GM19467 (cell line): ENCODE measurements at regions not wholly inside any gene's neighbourhood (a gene's known extent, or its start where the extent isn't known, plus 50 kb on each side); places are given as distances from the start of the nearest gene placed in this dataset.
A peak's percentile ranks its signal among the peaks of the same experiment; 100 is the strongest.
"Not testable (repeated sequence)": the region's sequence is repeated elsewhere in the genome, so short reads cannot be mapped to it uniquely, and the experiment has no call there.

Source experiments
- ATAC-seq: cut with Tn5 transposase; IDR thresholded peaks from one replicate; pipeline ENCODE4 v1.9.1; 2021; ENCODE audit warnings: mild to moderate bottlenecking, moderate library complexity; ENCODE audit not compliant: unreplicated experiment

DNA sequence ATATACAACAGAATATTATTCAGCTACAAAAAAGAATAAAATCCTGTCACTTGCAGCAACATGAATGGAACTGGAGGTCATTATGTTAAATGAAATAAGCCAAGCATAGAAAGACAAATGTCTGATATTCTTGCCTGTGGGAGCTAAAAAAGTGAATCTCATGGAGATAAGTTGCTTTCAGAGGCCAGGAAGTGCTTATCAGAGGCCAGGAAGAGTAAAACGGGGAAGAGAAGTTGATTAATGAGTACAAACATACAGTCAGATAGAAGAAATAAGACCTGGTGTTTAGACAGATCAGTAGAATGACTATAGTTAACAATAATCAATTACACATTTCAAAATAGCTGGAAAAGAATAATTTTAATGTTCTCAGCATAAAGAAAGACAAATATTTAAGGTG lies 54.4 kb upstream of the CPHXL start:
- no peak for ATAC-seq

DNA sequence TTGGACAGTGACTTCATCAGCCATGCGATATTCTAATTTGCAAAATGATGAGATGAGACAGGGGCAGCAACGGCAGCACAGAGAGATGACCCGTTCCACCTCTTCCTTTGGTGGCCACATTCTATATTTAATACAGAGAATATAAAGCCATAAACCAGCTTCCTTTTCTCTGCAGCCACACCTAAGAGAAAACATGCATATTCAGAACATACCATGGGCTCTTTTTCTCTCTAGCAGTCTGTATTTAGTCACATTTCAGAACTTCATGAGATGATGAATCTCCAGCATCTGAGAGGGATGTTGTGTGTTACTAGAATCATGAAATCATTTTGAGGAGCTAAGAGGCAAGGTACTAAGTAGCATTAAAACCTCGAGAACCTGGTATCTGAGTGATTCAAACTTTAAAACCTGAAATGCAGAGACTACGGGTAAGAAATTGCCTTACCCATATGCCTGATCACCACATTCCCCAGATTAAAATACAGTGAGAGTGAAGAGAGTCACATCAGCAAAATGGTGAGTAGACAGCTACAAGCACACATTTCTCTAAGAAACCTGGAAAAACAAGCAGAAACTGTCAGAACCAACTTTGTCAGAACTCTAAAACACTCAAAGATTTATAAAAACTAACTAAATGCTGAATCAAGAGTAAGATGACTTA lies 55.5 kb upstream of the CPHXL start:
- no peak for ATAC-seq

DNA sequence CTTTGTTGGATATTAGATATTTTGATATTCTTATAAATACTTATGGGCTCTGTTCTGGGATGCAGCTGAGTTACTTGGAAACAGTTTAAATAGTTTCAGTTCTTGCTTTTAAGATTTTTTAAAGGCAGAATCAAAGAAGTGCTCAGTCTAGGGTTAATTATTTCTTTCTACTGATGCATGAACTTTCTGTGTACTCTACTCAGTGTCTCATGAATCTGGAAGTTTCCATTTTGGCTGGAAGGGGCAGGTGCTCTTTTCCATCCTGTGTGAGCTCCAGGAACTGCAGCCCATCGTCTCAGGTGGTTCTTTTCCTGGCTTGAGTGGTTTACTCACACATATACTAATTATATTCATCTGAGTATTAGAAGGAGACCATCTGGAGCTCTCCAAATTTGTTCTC lies 61.1 kb upstream of the CPHXL start:
- ATAC-seq, result peak; percentile 52

DNA sequence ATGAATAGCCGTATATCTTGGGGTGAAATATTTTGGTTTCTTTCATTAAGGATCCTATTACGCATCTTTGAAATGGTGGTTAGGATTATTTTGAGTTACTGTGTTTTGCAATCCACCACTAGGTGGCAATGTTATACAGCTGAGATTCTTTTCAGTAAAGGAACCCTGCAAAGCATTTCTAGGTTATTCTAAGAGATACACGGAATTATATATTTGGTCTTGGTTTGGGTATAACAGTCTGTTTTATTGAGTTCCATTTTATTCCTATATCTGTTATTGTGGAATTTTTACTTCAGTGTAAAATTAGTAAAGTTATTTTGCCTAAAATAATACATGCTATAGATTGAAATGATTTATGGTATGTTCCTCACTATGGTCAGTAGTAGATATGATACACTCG lies 62.9 kb upstream of the CPHXL start:
- peak; percentile 66 for ATAC-seq

DNA sequence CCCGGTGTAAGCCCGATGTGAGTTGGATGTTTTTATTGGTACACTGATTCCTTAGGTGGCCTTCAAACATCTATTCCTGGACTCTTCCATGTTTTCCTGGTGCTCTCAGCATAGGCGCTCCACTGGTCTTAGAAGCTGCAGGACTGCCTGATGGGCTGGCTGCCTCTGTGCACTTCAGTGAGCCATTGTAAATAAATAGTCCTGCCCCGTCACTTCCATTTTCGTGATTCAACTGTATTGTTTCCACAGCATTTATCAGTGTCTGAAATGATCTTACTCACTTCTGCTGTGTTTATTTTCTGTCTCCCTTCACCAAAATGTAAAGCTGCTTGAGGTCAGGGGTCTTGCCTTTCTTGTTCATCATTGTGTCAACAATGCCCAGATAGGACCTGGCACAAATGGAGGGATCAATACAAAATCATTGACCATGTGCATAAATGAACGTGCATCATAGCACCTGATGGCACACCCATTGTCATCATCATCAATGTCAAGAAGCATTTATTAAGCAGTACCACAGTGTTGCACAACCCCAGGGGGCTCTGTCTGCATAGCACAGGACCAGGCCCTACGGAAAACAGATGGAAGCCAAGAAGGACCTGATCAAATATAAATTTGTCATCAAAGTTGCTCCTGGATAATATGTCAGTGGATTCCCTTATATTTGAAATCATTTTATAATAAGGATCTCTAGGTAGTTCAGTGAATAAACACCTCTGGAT lies 66.6 kb upstream of the CPHXL start:
- no peak for ATAC-seq

DNA sequence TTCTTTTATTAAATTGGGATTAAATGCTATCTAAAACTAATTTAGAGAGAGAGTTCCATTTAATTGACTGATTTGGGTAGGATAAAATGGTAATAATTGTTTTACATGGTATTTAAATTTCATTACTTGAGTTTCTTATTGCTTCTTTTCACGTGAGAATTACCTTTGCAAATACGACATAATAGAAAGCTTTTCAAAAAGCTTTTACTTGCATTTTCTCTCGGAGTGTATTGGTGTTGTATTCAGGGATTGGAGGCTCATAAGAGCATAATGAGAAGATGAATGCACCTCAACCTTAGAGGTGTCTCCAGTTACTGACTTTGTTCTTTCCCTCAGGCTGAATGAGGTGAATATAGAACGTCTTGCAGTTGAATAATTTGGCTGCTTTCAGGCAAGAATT lies 67.4 kb upstream of the CPHXL start:
- no peak for ATAC-seq

DNA sequence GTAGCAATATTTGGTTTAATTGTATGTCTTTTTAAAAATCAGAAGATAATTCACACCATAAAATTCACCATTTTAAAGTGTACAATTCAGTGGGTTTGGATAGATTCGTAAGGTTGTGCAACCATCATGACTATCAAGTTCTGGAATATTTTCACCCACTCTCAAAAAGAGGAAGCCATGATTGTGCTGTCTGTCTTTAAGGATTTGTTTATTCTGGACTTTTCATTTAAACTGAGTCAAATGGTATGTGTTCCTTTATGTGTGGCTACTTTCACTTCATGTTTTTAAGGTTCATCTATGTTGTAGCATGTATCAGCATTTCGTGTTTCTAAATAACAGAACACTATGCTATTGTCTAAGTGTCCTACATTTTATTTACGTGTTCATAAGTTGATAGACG lies 68.1 kb upstream of the CPHXL start:
- no peak for ATAC-seq

DNA sequence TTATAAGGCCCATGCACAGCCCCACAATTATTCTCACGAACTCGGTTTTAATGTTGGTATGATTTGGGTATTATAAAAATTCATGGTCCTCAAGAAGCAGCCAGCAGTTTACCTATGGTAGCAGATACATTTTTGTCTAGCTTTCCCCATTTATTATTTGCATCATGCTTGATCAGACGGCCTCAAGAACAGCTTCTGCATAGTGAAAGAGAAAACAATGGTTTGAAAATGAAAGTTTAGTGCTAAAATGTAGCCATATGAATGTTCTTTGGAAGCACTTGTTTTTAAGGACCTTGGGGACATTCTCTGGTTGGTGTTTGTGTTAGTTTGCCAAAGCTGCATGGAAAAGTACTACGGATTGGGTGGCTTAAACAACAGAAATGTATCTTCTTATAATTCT lies 72.4 kb upstream of the CPHXL start:
- ATAC-seq, result no peak

DNA sequence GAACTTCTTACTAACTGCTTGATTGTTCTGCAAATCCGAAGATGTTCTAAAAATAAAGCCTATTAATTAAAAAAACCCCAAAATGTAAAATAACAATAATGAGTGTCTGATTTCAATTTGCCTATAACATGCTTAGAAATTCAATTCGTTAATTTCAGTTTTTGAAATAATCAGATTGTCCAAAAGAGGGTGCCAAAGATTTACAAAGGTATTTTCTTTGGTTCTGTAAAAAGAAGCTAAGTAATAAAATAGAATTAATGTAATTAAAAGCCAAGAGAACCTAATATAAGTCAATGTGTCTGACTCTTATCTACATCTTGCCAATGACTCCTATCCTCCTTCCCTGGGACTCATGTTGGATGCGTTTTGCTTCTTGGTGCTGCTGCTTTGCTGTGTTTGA lies 75.0 kb upstream of the CPHXL start:
- no peak for ATAC-seq

DNA sequence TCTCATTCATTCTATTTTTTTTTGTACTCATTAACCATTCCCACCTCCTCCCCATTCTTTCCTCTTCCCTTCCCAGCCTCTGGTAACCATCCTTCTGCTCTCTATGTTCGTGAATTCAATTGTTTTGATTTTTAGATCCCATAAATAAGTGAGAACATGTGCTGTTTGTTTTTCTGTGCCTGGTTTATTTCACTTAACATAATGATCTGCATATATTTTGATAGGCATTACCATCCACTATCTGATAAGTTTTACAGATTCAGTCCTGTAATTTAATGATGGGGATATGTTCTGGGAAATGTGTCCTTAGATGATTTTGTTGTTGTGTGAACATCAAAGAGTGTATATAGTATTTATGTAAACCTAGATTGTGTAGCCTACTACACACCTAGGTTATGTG lies 77.5 kb upstream of the CPHXL start:
- ATAC-seq, result no peak

DNA sequence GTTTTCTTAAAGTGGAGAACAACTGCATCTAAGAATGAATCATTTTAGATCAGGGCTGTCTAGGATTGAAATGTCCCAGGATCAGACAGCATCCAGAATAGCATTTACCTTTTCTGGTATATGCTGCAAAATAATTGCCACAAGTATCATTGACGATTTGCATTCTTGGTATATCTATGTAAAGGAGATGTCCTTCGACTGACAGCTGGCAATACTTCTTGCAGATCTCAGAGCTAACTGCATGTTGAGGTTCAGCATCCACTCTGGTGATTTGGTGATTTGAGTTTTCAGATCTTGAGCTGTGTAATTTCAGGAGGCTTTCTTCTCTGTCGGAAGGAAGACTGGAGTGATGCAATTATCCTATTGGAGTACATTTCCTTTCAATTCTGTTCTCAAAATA lies 78.1 kb upstream of the CPHXL start:
- ATAC-seq, result no peak

DNA sequence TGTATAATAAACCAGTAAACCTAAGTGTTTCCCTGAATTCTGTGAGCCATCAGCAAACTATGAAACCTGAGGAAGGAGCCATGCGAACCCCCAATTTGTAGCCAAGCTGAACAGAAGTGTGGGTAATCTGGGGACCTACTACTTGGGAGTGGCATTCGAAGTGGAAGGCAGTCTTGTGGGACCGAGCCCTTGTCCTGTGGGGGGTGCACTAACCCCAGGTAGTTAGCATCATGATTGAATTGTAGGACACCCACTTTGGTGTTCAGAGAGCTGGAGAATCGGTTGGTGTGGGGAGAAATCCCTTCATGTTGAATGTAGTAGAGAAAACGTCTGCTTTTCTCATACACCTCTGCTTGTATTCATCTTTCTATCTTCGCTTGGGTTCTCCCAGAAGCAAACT lies 79.7 kb upstream of the CPHXL start:
- no peak for ATAC-seq

DNA sequence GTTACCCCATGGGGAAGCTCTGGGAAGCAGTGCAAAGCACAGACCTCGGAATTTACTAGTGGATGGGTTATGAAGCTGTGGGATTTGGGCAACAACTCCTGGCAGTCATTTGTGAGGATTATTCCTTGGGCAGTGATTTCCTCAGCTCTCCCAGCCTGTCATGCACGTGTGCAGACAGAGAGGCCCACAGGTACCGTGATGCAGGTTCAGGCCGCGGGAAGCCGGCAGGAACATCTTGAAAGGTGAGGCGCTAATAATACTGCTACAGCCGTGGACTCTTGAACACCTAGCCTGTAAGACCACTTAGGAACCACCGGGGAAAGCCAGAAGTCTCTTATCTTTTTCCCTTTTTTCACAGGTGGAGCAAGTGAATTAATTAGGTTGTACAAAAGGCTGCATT lies 80.2 kb upstream of the CPHXL start:
- ATAC-seq, result no peak

DNA sequence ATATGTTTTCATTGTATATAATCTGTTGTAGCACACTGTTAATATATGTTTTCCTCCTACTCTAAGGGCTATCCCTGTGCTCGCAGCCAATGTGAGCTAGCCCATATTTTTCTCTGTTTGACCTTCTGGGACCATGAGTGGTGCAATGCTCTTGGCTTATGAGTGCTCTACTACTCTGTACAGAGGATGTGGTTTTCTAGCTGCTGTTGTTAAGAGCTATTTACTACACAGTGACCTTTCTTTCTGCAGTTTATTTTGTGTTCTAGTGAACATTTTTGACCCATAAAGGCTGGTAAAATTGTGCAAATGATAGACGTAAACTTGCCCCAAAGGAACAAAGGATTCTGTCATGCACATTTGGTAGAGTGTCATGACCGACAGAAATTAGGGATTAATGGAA lies 84.1 kb upstream of the CPHXL start:
- no peak for ATAC-seq

DNA sequence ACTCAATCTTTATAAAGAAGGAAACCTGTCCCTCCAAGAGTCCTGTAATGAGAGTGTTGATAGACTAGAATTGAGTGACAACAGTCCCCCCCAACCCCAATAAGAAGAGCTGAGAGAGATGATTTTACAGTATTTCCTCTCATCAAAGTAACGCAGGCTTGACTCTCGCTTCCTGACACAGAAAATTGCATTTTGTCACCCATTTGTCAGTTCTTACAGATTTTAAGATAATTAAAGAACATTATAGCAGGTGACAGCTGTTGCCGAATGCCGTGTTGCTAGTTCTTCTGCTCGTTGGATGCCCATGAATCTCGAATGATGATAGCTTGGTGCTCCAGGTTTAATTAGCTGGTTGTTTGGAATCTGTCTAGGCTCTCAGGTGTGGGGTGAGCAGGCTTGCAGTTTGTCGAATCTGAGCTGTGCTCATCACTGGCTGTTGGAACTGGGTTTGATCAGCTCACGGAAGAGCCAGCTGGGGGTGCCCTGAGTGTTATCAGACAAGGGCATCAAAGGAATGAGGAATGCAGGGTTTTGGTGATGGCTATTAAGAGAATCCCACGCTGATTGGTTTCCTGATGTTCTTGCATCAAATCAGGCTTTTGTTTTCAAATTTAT lies 84.8 kb upstream of the CPHXL start:
- ATAC-seq, result no peak

DNA sequence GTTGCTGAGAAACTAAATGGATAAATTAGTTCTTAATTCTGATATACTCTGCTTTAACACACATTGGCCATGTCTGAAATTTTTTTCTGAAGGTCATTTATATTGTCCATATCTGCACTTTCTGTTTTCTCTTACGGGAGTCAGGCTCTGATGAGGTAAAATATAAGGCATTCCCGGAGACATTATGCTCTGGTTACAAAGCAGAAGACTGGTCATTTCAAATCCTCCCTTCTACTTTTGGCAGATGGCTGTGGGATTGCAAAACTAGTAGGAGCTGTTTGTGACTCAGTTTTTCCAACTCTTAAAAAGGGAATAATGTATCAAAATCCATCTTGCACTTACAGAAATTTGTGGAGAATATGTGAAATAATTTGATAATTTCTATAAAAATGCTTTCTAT lies 92.2 kb upstream of the CPHXL start:
- ATAC-seq, result no peak

DNA sequence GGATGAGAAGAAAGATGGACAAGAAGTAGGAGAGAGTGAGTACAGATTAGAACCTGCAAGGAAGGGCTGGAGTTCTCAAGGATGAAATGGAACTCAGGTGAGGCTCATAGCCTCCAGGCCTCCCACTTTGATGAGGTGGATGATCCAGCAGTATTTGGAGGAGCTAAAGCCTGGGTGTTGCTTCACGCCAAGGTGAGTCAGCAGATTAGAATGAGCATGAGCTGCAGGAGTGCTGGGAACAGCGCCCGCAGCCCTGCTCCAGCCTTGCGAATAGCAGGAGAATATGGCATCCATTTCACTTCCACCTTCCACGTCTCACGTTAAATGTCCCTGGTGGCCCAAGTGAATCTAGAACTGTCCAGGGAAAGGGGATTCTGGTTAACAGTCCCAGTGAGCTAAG lies 94.4 kb upstream of the CPHXL start:
- no peak for ATAC-seq

DNA sequence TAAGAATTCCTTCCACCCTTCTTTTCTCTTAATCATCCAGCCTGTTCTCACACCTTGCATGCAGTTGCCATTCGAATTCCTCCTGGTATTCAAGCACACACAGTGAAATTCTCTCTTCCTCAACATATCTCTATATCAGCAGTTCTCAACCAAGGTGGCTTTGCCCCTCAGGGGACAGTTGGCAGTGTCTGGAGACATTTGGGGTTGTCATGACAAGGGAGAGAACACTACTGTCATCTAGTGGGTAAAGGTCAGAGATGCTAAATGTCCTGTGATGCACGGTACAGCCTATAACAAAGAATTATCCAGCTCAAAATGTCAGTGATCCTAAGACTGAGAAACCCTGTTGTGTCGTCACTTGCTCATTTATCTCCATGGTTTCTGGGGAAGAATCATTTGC lies 94.8 kb upstream of the CPHXL start:
- ATAC-seq, result no peak

DNA sequence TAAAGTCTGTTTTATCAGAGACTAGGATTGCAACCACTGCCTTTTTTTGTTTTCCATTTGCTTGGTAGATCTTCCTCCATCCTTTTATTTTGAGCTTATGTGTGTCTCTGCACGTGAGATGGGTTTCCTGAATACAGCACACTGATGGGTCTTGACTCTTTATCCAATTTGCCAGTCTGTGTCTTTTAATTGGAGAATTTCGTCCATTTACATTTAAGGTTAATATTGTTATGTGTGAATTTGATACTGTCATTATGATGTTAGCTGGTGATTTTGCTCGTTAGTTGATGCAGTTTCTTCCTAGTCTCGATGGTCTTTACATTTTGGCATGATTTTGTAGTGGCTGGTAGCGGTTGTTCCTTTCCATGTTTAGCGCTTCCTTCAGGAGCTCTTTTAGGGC lies 99.5 kb upstream of the CPHXL start:
- not testable (repeated sequence) for ATAC-seq

DNA sequence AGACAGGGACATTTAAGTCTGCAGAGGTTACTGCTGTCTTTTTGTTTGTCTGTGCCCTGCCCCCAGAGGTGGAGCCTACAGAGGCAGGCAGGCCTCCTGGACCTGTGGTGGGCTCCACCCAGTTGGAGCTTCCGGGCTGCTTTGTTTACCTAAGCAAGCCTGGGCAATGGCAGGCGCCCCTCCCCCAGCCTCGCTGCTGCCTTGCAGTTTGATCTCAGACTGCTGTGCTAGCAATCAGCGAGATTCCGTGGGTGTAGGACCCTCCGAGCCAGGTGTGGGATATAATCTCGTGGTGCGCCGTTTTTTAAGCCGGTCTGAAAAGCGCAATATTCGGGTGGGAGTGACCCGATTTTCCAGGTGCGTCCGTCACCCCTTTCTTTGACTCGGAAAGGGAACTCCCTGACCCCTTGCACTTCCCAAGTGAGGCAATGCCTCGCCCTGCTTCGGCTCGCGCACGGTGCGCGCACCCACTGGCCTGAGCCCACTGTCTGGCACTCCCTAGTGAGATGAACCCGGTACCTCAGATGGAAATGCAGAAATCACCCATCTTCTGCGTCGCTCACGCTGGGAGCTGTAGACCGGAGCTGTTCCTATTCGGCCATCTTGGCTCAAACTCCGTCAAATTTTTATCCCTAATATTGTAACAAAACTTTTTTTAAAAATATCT lies 101.2 kb upstream of the CPHXL start:
- ATAC-seq, result not testable (repeated sequence)

DNA sequence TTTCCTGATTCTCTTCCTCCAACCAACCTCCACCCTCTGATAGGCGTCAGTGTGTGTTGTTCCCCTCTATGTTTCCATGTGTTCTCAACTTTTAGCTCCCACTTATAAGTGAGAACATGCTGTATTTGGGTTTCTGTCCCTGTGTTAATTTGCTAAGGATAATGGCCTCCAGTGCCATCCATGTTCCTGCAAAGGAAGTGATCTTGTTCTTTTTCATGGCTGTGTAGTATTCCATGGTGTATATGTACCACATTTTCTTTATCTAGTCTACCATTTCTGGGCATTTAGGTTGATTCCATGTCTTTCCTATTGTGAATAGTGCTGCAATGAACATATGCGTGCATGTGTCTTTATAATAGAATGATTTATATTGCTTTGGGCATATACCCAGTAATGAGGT lies 107.1 kb upstream of the CPHXL start:
- not testable (repeated sequence) for ATAC-seq
